HPDE6-E6E7 (cell line): ENCODE measurements at regions not wholly inside any gene's neighbourhood (a gene's known extent, or its start where the extent isn't known, plus 50 kb on each side); places are given as distances from the start of the nearest gene placed in this dataset.
"Not testable (repeated sequence)": the region's sequence is repeated elsewhere in the genome, so short reads cannot be mapped to it uniquely, and the experiment has no call there.

Source experiments
- DNase-seq: peaks from one replicate; pipeline ENCODE4 v3.0.0; 2011; ENCODE audit warnings: missing footprints; ENCODE audit errors: extremely low spot score

DNA sequence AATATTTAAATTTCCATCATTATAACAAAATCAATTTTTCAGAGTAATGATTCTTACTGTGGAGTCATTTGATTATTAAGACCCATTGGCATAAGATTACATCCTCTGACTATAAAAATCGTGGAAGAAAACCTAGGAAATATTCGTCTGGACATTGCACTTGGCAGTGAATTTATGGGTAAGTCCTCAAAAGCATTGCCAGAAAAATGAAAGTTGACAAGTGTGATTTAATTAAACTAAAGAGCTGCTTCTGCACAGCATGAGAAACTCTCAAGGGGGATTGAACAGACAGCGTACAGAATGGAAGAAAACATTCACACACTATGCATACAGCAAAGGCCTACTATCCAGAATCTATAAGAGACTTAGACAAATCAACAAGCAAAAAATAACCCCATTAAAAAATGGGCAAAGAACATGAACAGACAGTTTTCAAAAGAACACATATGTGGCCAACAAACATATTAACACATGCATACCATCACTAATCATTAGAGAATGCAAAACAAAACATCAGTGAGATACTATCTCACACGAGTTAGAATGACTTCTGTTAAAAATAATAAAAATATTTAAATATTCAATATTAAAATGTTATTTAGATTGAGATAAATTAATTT lies 111.4 kb downstream of the CCDC74A start:
- DNase-seq: not testable (repeated sequence)

DNA sequence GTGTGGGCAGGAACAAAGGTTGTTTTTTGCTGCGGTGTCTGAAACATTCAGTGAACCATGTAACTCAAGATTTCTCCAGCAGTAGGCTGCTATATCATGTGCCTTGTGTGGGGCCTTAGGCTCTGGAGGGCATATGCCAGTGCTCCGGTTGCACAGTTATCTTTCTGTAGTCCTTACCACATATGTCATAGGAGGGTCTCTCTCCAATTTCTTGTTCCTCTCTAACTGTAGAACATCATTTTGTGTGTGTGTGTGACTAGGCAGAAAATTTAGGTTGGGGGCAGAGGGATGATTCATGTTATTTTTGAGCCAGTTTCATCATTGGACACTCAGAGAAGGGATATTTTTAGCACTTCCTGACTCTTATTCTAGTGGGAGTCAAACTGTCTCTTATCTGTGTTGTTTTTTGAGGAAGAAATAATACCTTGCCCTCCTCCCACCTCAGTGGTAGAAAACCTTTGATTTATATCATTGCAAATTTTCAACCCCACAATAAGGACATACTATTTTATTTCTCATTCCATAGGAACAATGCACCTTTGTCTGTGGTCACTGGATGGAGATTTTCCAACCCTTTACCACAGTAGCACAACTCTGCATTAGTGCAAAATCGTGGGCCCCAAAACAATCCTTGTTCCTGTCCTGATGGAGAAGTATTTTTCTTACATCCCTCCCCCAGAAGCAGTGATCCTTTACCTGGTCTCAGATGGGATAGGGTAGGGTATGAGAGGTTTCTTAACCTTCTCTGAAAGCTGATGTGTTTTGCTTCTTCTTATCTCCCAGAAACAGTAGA lies 113.9 kb downstream of the CCDC74A start:
- no peak for DNase-seq

DNA sequence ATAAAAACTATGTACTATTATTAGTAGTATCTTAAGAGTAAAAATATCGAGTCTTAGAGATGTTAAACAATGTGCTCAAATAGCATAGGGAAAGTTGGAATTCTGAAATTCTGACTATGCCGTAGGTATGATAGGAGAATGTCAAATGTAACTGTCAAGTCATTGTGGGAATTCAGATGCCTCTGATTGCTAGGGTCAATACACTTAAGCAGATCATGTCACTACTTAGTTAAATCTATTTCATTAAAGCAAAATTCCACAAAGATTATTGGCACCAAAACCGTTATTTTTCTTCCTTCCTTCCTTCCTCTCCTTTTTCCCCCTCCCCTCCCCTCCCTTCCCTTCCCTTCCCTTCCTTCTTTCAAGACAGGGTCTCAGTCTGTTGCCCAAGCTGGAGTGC lies 115.5 kb downstream of the CCDC74A start:
- DNase-seq: not testable (repeated sequence)

DNA sequence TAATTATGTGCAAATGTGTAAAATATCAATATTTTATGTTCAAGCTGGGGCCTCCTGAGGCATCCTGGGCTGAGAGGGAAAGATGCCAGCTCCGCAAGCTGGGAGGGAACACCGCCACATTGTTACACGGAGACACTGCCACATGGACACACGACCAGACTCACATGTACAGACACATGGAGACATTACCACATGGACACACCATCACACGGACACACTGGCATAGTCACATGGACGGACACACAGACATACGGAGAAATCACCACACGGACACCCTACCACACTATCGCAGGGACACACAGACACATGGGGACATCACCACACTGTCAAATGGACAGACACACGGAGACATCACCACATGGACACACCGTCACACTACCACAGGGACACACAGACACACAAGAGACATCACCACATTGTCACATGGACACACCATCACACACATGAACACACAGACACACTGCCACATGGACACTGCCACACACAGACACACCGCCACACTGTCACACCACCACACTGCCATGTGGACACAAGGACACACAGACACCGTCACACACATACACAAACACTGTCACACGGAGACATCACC lies 117.6 kb downstream of the CCDC74A start:
- no peak for DNase-seq

DNA sequence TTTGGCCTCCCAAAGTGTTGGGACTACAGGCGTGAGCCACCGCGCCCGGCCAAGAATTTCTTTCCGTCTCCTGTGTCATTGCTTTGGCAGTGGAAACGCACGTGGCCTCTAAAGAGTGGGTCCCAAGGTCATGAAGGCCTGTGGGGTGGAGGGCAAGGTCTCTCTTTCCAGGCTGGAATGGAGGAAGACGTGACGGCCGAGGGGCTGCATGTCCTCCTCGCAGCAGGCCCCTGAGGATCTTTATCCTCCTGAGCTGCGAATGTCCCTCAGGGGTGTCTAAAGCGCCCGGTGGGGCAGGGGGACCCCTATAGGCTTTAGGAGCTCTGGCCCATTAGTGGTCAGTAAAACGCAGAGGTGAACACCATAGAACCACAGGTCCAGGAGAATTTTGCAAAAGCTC lies 118.5 kb downstream of the CCDC74A start:
- DNase-seq: not testable (repeated sequence)

DNA sequence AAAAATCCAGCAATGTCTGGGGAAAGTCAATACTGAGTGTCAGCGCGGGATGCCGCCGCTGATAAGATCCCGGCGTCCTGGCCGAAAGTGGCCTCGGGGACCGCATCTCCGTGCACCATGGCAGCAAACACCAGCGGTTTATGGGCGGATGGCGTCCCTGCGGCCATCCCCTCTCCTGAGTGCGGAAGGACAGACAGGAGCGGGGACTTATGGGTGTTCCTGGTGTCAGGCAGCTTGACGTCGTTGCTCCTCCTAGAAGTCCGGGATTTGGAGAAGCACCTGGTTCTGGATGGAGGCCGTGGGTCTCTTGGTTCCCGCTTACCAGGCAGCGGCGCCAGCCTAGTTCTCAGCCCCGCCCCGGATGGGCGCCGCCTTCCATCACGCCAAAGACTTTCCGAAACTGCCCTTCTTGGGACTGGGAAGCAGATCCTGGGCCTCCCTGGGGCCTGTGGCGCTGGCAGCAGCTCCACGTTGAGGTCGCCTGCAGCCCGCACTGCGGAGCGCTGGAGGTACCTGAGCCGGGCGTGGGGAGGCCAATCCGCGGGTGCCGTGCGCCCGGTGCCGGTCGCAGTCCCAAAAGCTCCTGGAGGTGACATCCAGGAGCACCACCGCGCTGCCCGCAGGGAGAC lies 119.1 kb downstream of the CCDC74A start:
- DNase-seq: no peak

DNA sequence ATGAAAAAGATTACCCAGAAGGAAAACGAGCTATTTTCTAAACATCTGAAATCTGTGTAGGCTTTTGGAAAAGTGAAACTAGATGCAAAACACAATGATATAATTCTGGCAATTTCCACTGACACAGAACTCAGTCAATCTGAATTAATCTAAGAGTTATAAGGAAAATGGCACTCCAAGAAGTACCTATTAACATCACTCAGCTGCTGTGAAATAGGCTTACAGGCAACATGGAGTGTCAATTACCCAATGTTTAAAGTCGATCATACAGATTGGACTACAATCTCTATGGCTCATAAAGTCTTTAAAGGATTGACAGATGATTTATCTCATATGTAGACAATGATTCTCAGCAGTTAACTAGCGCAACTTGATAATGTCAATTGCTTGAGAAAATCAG lies 120.9 kb downstream of the CCDC74A start:
- DNase-seq: not testable (repeated sequence)

DNA sequence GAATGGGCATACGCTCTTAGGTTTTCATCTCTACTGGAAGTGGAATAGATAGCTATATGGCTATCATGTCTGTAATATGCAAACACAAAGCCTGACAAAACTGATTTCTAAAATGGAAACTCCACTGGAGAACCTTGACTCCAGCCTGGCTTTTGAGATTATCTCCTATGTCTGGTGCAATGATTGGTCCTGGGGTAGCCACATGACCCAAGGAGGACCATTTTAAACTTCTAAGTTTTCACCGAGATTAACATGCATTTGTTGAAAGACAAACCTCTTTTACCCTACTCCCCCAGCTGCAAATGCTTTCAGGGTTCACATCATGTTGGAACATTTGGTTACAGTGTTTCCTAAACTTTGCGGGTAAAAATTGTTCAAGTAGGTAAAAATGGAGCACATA lies 124.6 kb downstream of the CCDC74A start:
- DNase-seq: not testable (repeated sequence)

DNA sequence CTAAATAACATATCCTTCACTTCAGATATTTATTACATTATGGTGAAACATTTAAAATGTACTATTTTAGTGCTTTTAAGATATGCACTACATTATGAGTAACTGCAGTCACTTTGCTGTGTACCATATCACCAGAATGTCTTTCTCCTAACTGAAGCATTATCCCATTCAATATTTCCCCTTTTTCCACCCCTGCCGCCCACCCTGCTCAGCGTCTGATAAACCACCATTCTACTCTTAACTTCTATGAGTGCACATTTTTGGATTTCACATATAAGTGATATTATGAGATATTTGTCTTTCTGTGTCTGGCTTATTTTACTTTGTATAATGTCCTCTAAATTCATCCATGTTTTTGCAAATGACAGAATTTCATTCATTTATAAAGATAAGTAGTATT lies 126.4 kb downstream of the CCDC74A start:
- not testable (repeated sequence) for DNase-seq

DNA sequence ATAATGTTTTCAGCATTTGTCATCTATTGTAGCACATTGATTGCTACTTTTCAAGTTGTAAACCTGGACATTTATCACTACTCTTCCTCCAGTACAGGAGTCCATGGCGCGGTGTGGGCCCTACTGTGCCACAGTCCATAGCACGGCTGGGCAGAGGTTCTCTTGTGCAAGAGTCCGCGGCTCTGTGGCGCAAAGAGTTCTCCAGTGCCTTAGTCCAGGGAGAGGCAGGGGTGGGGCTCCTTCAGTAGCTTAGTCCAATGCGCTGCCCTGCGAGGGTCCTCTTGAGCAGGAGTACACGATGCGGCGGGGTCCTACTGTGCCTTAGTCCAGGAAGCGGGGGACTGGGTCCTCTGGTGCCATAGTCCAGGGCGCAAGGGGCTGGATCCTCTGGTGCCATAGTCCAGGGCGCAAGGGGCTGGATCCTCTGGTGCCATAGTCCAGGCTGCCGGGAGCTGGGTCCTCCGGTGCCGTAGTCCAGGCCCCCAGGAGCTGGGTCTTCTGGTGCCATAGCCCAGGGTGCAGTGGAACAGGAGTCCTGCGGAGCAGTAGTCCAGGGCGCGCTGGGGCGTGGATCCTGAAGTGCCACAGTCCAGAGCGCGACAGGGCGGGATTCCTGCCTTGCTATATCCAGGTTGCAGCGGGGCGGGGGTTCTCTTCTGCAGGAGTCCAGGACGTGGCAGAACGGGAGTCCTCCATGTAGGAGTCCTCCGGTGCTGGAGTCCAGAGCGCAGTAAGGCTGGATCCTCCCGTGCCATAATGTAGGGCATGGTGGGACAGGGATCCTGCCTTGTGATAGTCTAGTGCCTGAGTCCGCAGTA lies 129.3 kb downstream of the CCDC74A start:
- no peak for DNase-seq

DNA sequence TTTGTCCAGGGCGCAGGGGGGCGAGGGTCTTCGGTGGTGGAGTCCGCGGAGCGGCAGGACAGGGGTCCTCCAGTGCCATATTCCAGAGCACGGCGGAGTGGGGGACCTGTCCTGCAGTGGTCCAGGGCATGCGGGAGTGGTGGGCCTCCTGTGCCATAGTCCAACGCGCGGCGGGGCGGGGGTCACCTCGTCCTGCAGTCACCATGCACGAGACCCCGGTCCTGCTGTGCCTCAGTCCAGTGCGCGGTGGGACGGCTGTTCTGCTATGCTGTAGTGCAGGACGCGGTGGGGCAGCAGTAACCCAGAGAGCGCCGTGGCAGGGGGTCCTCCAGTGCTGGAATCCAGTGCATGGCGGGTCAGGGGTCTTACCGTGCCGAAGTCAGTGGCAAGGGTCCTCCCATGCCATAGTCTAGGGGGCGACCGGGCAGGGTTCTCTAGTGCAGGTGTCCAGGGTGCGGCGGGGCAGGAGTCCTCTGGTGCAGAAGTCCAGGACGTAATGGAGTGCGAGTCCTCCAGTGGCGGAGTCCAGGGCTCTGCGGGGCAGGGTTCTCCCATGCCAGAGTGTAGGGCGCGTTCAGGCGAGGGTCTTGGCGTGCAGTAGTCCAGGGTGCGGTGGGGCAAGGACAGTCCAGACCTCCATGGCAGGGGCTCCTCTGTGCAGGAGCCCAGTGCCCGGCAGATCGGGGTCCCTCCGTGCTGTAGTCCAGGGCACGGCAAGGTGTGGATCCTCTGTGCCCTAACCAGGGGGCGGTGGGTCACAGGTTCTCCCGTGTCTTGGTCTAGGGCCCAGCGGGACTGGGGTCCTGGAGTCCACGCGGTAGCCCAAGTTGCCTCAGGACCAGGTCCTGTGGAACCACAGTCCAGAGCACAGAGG lies 130.4 kb downstream of the CCDC74A start:
- no peak for DNase-seq

DNA sequence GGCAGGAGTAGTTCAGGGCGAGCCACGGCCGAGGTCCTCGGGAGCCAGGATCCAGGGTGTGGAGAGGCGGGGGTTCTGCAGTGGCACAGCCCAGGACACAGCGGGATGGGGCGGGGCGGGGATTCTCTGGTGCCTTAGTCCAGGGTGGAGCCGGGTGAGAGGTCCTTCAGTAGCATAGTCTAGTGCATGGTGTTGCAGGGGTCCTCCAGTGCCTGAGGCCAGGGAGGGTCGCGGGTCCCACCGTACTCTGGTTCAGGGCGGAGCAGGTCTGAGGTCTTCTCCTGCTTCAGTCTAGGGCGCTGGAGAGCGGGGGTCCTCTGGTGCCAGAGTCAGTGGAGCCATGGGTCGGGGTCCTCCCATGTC lies 131.1 kb downstream of the CCDC74A start:
- no peak for DNase-seq

DNA sequence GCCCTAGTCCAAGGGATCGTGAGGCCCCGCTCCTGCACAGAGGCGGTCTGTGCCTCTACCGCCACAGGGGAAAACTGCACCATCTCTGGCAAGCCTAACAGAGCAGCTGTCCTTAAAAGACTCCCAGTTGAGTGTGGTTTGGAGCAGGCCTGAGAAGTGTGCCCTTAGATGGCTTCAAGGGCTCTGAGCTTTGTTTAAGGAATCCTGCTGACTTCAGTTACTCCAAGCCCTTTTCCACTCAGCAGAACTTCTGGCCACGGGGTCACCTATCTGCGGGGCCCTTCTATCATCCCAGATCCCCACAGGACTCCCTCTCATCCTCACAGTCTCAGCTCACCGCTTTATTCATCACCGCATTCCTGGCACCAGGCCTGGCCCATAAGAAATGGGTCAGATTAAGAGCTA lies 131.5 kb downstream of the CCDC74A start:
- no peak for DNase-seq

DNA sequence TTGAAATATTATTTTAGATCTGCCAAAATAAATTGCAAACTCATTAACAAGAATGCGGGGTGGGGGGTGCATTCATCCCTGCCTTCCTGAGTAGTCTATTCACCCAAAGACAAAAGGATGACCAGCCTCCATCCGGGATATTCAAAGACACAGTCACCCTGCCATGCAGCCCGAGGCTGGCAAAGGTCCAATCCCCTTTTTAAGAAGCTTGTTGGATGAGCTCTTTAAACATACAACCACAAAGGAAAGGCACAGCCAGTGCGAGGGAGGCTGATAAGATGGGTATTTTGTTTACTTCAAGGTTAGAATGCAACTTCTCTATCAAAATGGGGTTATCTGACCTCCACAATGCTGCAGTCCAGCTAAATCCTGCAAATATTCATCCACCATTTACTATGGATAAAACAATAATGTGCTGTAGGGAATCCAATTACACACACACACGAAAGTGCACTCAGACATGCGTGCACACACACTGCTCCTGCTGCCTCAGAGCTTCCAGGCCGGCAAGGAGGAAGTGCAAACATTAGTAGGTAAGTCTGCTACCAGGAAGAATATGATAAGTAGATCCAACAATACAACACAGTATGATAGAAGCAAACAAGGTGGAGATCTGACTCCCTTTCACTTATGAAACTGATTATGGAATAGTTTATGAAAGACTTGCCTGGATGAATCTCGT lies 133.6 kb downstream of the CCDC74A start:
- not testable (repeated sequence) for DNase-seq

DNA sequence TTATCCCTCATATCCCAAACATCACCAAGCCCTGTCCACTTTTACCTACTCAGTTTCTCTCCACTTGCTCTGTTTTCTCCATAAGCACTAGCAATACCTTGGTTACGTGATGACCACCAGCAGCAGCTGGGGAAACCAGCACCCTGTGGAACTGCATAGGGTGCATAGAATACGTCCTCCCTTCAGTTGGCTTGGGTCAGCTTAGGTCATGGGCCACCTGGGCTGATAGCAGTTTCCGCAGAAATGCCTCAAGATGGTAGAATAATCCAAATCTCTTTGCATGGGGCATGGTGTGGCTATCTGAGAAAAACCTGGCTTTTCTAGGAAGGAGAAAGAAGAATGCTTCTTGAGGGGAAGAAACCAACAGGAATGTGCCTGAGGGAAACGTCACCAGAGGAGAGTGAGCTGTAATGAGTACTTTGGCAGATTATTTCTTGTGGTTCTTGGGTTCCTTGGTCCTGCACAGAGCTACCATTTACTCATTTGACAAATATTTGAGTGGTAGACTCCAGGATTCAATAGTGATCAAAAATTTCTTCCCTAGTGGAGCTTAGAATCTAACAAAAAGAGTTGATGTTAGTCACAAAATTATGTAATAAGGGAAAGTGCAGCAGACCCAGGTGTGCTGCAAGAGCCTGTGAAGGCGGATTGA lies 134.3 kb downstream of the CCDC74A start:
- DNase-seq: not testable (repeated sequence)

DNA sequence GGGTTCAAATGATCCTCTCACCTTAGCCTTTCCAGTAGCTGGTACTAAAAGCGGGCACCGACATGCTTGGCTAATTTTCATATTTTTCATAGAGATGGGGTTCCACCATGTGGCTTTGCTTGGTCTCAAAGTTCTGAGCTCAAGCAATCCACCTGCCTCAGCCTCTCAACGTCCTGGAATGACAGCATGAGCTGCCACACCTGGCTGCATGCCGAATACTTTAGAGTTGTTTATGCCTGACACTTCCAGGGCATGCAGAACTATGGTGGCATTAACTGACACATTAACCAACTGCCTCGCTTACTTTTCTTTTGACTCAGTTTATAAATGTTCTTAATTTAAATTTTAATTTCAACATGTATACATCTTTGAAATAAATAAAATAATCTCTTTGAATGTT lies 135.8 kb downstream of the CCDC74A start:
- not testable (repeated sequence) for DNase-seq

DNA sequence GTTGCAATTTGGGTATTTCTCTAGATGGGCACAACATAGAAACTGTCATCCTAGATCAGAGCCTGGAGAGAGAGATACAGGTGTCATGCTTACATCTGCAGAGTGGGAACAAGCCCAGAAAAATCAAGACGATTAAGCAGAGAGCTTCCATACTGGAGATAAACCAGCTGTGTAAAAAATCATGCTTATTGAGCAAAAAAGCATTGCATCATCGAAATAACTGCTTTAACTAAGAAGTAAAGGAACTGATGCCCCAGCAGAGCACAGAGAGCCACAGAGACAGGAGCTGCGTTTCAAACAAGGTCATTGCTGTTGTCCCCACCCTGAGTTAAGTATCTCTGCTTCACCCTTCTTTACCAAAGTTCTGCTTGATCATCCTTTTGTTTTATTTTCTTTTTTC lies 138.0 kb downstream of the CCDC74A start:
- not testable (repeated sequence) for DNase-seq

DNA sequence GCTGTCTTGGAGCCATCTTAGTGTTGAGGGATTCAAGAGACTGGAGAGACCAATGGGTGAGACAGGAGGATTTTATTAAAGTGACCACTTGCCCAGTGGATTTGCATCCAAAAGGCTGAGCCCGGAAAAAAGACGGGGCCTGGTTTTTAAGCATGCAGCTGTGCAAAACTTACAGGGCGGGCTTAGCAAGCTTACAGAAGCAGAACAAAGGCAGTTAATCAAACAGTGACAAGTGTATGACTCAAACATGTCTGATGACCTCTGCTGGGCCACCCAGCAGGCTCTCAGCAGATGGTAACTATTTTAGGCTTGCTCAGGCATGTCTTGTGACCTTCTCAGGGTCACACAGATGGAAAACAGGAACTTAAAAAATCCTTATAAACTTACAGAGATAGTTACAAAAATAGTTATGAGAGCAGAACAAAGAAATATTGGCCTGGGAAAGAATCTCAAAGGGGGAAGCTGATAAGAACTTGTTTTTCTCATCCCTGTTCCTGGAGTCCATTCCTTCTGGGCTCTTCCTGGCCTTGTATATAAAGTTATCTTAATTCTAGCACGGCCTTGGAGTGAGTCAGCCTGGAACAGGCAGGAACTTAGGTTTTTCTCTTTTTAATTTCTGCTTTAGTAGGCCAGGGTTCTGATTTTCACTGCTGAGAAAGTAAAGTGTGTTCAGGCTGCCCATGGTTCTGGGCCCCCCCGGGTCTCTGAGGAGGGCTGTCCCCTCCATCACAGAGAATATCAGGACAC lies 141.3 kb downstream of the CCDC74A start:
- not testable (repeated sequence) for DNase-seq
